NCI-H345 treated with DMSO at 0.1 percent for 48 hours (cell line): ENCODE measurements at regions not wholly inside any gene's neighbourhood (a gene's known extent, or its start where the extent isn't known, plus 50 kb on each side); places are given as distances from the start of the nearest gene placed in this dataset.

Experiments
- DNase-seq: peaks from one replicate; lab custom pipeline; 2025; ENCODE audit not compliant: unreplicated experiment; lab: John Stamatoyannopoulos, UW

DNA sequence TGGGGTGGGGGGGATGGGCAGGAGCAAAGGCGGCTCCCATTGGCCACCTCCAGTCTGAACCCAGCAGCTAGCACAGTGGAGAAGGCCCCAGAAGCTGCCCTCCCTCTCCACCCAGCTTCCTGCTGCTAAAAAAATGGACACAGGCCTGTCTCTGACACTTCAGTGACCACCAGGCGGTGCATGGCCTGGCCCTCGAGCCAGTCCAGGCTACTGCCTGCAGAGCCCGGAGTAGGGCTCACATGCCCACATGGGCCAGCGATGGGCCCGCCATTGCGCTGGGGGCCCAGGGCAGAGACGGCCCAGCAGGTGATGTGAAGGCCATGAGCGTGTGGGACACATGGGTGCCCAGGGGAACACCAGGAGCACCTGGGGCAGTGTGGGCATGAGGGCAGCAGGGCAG lies 52.1 kb upstream of the NOTCH1 start:
- no peak for DNase-seq

DNA sequence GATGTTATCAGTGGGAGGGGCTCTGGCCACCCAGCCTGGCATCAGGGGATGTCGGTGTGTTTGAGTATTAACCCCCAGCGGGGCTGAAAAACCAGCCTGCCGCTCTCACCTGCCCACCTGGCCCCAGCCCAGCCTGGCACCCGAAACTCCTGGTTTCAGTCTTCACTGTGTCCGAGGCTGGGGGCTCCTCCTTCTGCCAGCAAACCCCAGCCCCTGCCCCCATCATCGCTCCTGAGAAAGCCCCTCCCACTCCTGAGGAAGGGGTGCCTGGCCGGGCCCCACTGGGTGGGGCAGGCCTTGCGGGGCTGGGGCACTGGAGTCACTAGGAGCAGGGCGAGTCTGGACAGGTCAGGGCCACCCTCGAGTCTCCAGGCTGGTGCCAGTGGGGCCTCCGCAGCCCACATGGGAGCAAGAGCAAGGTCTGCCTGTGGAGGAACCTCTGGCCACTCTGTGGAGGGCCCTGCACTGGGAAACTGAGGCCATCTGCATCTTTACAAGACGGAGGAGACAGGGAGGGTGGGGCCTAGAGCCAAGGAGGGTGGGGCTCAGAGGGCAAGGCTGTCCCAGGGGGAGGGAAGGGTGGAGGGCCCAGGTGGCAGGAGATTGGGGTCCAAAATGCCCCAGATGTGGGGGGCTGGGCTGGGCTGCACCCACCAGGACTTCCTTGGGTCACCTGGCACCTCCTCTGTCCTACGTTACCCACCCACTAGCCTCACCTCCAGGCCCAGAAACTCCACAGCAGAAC lies 51.5 kb upstream of the NOTCH1 start:
- DNase-seq: no peak

DNA sequence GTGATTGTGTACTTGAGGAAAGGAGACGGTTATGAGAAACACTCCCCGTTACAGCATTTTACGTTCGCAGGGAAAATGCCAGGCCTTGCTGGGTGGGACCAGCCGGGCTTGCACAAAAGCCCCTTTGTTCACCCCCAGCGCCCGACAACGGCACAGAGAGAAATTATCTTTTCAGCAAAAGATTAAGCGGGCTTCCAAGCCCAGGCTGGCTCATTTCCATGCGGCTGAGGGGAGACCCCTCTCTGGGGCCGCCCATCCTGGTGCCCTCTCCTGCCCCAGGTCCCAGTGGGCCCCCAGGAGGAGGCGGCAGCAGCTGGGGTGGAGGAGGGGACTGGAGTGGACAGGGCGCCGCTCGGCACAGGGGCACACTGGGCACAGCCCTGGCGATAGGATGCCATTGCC lies 50.8 kb upstream of the NOTCH1 start:
- DNase-seq: no peak

DNA sequence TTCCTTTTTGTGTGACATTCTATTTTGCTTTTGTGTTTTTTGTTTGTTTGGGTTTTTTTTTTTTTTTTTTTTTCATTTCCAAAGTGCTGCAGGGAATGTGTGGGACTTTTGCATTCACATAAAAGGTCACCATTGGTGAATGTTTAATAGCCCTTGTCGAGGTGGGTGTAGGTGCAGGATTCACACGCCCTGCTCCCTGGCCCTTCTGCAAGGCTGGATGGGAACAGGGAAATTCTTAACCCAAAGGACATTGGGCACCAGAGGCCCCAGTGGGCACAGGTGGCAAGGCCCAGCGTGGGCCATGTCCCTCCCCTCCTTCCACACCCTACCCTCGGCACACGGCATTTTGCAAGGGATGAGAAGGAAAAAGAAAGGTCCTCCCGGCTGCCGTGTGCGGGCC lies 50.4 kb upstream of the NOTCH1 start:
- no peak for DNase-seq

DNA sequence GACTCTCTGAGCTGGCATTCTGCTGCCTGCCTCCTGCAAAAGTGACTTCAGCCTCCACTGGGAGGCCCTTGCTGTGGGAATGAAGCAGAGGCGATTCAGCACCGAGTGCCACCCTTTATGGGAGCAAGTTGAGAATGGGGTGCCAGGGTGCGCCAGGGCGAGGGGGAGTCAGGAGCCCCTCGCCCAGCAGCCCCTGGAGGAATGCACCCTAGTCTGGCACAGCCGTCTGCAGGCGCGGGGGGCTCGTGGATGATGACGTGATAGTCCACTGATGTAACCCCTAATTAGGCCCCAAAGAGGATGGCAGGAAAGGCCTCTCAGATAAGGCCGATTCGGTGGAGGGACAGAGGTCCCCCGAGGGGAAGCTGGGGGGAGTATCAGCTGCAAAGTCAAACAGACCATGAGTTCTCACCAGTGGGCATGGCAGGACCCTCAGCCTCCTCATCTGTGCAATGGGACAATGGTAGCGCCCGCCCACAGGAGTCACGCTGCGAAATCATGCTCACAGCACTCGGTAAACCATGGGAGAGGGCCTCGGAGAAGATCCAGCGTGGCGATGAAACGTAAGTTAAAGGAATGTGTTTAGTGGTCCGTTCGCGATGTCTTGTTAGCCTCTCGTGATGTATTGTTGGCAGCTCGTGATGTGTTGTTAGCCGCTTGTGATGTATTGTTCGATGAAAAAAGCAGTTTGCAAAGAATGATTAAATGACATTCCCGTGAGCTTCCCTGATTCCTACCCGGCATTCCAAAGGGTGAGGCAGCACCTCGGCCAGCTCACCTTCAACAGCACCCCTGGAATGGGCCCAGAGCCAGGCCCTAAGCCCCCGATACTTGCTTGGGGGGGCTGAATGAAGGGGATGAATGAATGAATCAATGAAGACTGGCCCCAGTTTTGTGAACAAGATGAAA lies 49.7 kb upstream of the NOTCH1 start:
- DNase-seq: no peak
